ENCODE measurements at regions not wholly inside any gene's neighbourhood (a gene's known extent, or its start where the extent isn't known, plus 50 kb on each side); places are given as distances from the start of the nearest gene placed in this dataset.

- no peaks in the 10 kb centered on the region for H3K9me3 ChIP-seq (ENCODE audit: control insufficient read depth in 4 of 4, low read length in 3 of 4)
- H3K4me3 ChIP-seq (ENCODE audit: low read depth in 1 of 3, low read length in 3 of 3): no peak overlapping the region
- no peak overlapping the region for H3K9ac ChIP-seq (ENCODE audit: low read depth in 1 of 2, low read length in 2 of 2)
- H3K27ac ChIP-seq (ENCODE audit: low read depth in 1 of 2, low read length in 2 of 2): no peak overlapping the region
- WGBS: 92% methylated on average over 1 of the region's 1 CpG
- H3K27me3 ChIP-seq (ENCODE audit: control insufficient read depth in 4 of 4, insufficient read depth in 4 of 4, low read length in 3 of 4): peaks cover 0 to 3% (median 0%) of the 10 kb centered on the region in 4 donors
- DNase-seq (ENCODE audit: low spot score): no peak
- TF ChIP-seq HNF4G (IDR thresholded peaks at IDR 0.05) (no peak), CTCF (IDR thresholded peaks at IDR 0.05; ENCODE audit: low read depth, low read length, missing input control) (no peak), FOXA1 (IDR thresholded peaks at IDR 0.05) (no peak), RXRA (IDR thresholded peaks at IDR 0.05) (no peak), RAD21 (IDR thresholded peaks at IDR 0.05) (no peak), SP1 (IDR thresholded peaks at IDR 0.05) (no peak), ZBTB33 (IDR thresholded peaks at IDR 0.05) (no peak), REST (IDR thresholded peaks at IDR 0.05) (no peak), ATF3 (IDR thresholded peaks at IDR 0.05) (no peak), TAF1 (conservative IDR thresholded peaks at IDR 0.05) (no peak), JUND (IDR thresholded peaks at IDR 0.05) (no peak), EGR1 (IDR thresholded peaks at IDR 0.05; ENCODE audit: low read depth in 2 of 2) (no peak), MAX (IDR thresholded peaks at IDR 0.05) (no peak), NR2F2 (IDR thresholded peaks at IDR 0.05) (no peak), GABPA (IDR thresholded peaks at IDR 0.05 in 1 of 2, conservative IDR thresholded peaks at IDR 0.05 in 1 of 2) (no peak), FOXA2 (IDR thresholded peaks at IDR 0.05) (no peak)
- H3K36me3 ChIP-seq (ENCODE audit: control insufficient read depth in 4 of 4, insufficient read depth in 3 of 4, low read depth in 1 of 4, low read length in 3 of 4): no peaks in the 10 kb centered on the region
- no peaks in the 10 kb centered on the region for H3K4me1 ChIP-seq (ENCODE audit: control insufficient read depth in 4 of 4, insufficient read depth in 4 of 4, low read length in 3 of 4)
Measured at GRCh38 chr1:58107943-58108342, 438.6 kb downstream of the OMA1 start.

- Histone ChIP-seq H3K9ac (ENCODE audit: low read depth in 1 of 2, low read length in 2 of 2) (no peak overlapping the region), H3K36me3 (ENCODE audit: control insufficient read depth in 4 of 4, insufficient read depth in 3 of 4, low read depth in 1 of 4, low read length in 3 of 4) (no peaks in the 10 kb centered on the region), H3K4me1 (ENCODE audit: control insufficient read depth in 4 of 4, insufficient read depth in 4 of 4, low read length in 3 of 4) (no peaks in the 10 kb centered on the region), H3K27ac (ENCODE audit: low read depth in 1 of 2, low read length in 2 of 2) (no peak overlapping the region), H3K4me3 (ENCODE audit: low read depth in 1 of 3, low read length in 3 of 3) (no peak overlapping the region), H3K9me3 (ENCODE audit: control insufficient read depth in 4 of 4, low read length in 3 of 4) (no peaks in the 10 kb centered on the region), H3K27me3 (ENCODE audit: control insufficient read depth in 4 of 4, insufficient read depth in 4 of 4, low read length in 3 of 4) (no peaks in the 10 kb centered on the region)
- 66% methylated on average over 4 of the region's 4 CpGs for WGBS
- no peak for DNase-seq (ENCODE audit: low spot score)
- no peak for TF ChIP-seq FOXA2 (IDR thresholded peaks at IDR 0.05)
- TF ChIP-seq RXRA (IDR thresholded peaks at IDR 0.05): no peak
- no peak for TF ChIP-seq MAX (IDR thresholded peaks at IDR 0.05)
Measured at GRCh38 chr1:58104960-58105359, 441.6 kb downstream of the OMA1 start.

Measured in liver (tissue), 8 donors.